ENCODE measurements at regions not wholly inside any gene's neighbourhood (a gene's known extent, or its start where the extent isn't known, plus 50 kb on each side); places are given as distances from the start of the nearest gene placed in this dataset.

- H3K9ac ChIP-seq (ENCODE audit: control insufficient read depth, extremely low read depth, insufficient read depth, low read length), result no peak overlapping the region
- no peak overlapping the region for H3K4me3 ChIP-seq (ENCODE audit: control insufficient read depth in 2 of 3, extremely low read depth in 1 of 3, insufficient read depth in 2 of 3, low read depth in 1 of 3, low read length in 3 of 3)
- no peak overlapping the region for H3K4me2 ChIP-seq (ENCODE audit: control insufficient read depth, extremely low read depth, insufficient read depth, low read depth, low read length)
- no peaks in the 10 kb centered on the region for H3K36me3 ChIP-seq (ENCODE audit: control insufficient read depth in 2 of 2, extremely low read depth in 1 of 2, insufficient read depth in 2 of 2, low read length in 2 of 2)
- H3K79me2 ChIP-seq (ENCODE audit: control insufficient read depth, insufficient read depth, low read length), result no peaks in the 10 kb centered on the region
- H3K9me3 ChIP-seq (ENCODE audit: control insufficient read depth, low read depth, low read length), result no peaks in the 10 kb centered on the region
- H3K4me1 ChIP-seq (ENCODE audit: control insufficient read depth, extremely low read depth, insufficient read depth, low read length), result no peaks in the 10 kb centered on the region
- FAIRE-seq, result no peak
- TF ChIP-seq CTCF (optimal IDR thresholded peaks at IDR 0.05 in 1 of 3, IDR thresholded peaks at IDR 0.05 in 1 of 3, conservative IDR thresholded peaks at IDR 0.05 in 1 of 3; ENCODE audit: extremely low read depth in 1 of 3, insufficient read depth in 2 of 3, low read length in 3 of 3), result no peak
- no peak for DNase-seq (ENCODE audit: low read depth, low spot score)
- dilution Hi-C loops (cut with MboI; ENCODE audit: extremely low pct_ligation_motif_present, low sequenced_read_pairs), result no loop called here
- H3K27me3 ChIP-seq (ENCODE audit: control insufficient read depth, extremely low read depth, insufficient read depth, low read length), result peaks cover 13% of the 10 kb centered on the region
- H3K9me1 ChIP-seq (ENCODE audit: control insufficient read depth, extremely low read depth, insufficient read depth, low read length), result no peaks in the 10 kb centered on the region
- no peaks in the 10 kb centered on the region for H4K20me1 ChIP-seq (ENCODE audit: control insufficient read depth, extremely low read depth, insufficient read depth, low read length)
- H3K27ac ChIP-seq (ENCODE audit: control insufficient read depth, insufficient read depth, low read length), result no peak overlapping the region
- H2AFZ ChIP-seq (ENCODE audit: control insufficient read depth, low read length), result no peak overlapping the region
These were observed 149.1 kb downstream of the PTPN20 start for GRCh38 chr10:47060356-47060755.

- no peaks in the 10 kb centered on the region for H3K9me3 ChIP-seq (ENCODE audit: control insufficient read depth, low read depth, low read length)
- H3K79me2 ChIP-seq (ENCODE audit: control insufficient read depth, insufficient read depth, low read length), result no peaks in the 10 kb centered on the region
- DNase-seq (ENCODE audit: low read depth, low spot score) (no peak), FAIRE-seq (no peak)
- TF ChIP-seq EZH2 (IDR thresholded peaks at IDR 0.05; ENCODE audit: low read length) (no peak), CTCF (optimal IDR thresholded peaks at IDR 0.05 in 1 of 3, IDR thresholded peaks at IDR 0.05 in 1 of 3, conservative IDR thresholded peaks at IDR 0.05 in 1 of 3; ENCODE audit: extremely low read depth in 1 of 3, insufficient read depth in 2 of 3, low read length in 3 of 3) (no peak)
- no peak overlapping the region for H3K4me2 ChIP-seq (ENCODE audit: control insufficient read depth, extremely low read depth, insufficient read depth, low read depth, low read length)
- H3K27ac ChIP-seq (ENCODE audit: control insufficient read depth, insufficient read depth, low read length), result no peak overlapping the region
- H3K36me3 ChIP-seq (ENCODE audit: control insufficient read depth in 2 of 2, extremely low read depth in 1 of 2, insufficient read depth in 2 of 2, low read length in 2 of 2), result no peaks in the 10 kb centered on the region
- H3K4me1 ChIP-seq (ENCODE audit: control insufficient read depth, extremely low read depth, insufficient read depth, low read length), result no peaks in the 10 kb centered on the region
- H3K27me3 ChIP-seq (ENCODE audit: control insufficient read depth, extremely low read depth, insufficient read depth, low read length), result peaks cover 13% of the 10 kb centered on the region
- H3K9me1 ChIP-seq (ENCODE audit: control insufficient read depth, extremely low read depth, insufficient read depth, low read length), result no peaks in the 10 kb centered on the region
- no peak overlapping the region for H3K9ac ChIP-seq (ENCODE audit: control insufficient read depth, extremely low read depth, insufficient read depth, low read length)
- dilution Hi-C loops (cut with MboI; ENCODE audit: extremely low pct_ligation_motif_present, low sequenced_read_pairs), result no loop called here
- no peaks in the 10 kb centered on the region for H4K20me1 ChIP-seq (ENCODE audit: control insufficient read depth, extremely low read depth, insufficient read depth, low read length)
- no peak overlapping the region for H2AFZ ChIP-seq (ENCODE audit: control insufficient read depth, low read length)
- no peak overlapping the region for H3K4me3 ChIP-seq (ENCODE audit: control insufficient read depth in 2 of 3, extremely low read depth in 1 of 3, insufficient read depth in 2 of 3, low read depth in 1 of 3, low read length in 3 of 3)
These were observed 149.8 kb downstream of the PTPN20 start for GRCh38 chr10:47060993-47061500.
